Caco-2 (cell line): ENCODE measurements at regions not wholly inside any gene's neighbourhood (a gene's known extent, or its start where the extent isn't known, plus 50 kb on each side); places are given as distances from the start of the nearest gene placed in this dataset.

ENCODE experiments used
- BruUV-seq: library from RNA; stranded (reverse); fragments of 400-500 nt; replicated peaks from 2 replicates; lab custom pipeline; 2021; lab: Mats Ljungman, UMichigan
- CTCF ChIA-PET: fragments of 300-600 bp; sonication (Branson Sonifier 250); formaldehyde crosslinking; loops from one replicate; lab custom pipeline; 2022; ENCODE audit warnings: antibody characterized with exemption; lab: Charles Lee
- POLR2A ChIA-PET: fragments of 300-600 bp; sonication (Branson Sonifier 250); formaldehyde crosslinking; loops from one replicate; lab custom pipeline; 2022; ENCODE audit warnings: antibody characterized with exemption; lab: Charles Lee
- DNase-seq, 2 experiments: peaks; one replicate each; pipeline versions ENCODE4 v3.0.0 to v3.0.0-alpha.2; 2020 to 2022
- H3K27me3 ChIP-seq: replicated peaks from 2 replicates; pipeline ENCODE4 v1.6.0; 2011; ENCODE audit warnings: low read length; ENCODE audit not compliant: control insufficient read depth, insufficient read depth
- H3K36me3 ChIP-seq: 2 replicates; pipeline ENCODE4 v1.5.1; 2011; ENCODE audit warnings: low read length; ENCODE audit not compliant: control insufficient read depth, insufficient read depth
- H3K4me1 ChIP-seq: fragments of 250-450 bp; sonication (Bioruptor Pico); 2 replicates; pipeline ENCODE4 v1.5.1; 2020; ENCODE audit warnings: mild to moderate bottlenecking
- H3K4me3 ChIP-seq: 2 replicates; pipeline ENCODE4 v1.5.1; 2011; ENCODE audit warnings: low read depth, mild to moderate bottlenecking, control low read depth, low read length
- H3K9me3 ChIP-seq: fragments of 250-450 bp; sonication (Bioruptor Pico); 2 replicates; pipeline ENCODE4 v1.5.1; 2020; ENCODE audit warnings: mild to moderate bottlenecking, moderate library complexity
- H3K27ac Mint-ChIP-seq: one replicate; pipeline ENCODE4 v1.8.0; 2022; ENCODE audit warnings: mixed read lengths; ENCODE audit not compliant: unreplicated experiment
- H3K27me3 Mint-ChIP-seq: one replicate; pipeline ENCODE4 v1.8.0; 2022; ENCODE audit warnings: mixed read lengths; ENCODE audit not compliant: insufficient read depth, unreplicated experiment
- H3K36me3 Mint-ChIP-seq: one replicate; pipeline ENCODE4 v1.8.0; 2022; ENCODE audit warnings: mild to moderate bottlenecking, mixed read lengths; ENCODE audit not compliant: insufficient read depth, unreplicated experiment
- H3K4me1 Mint-ChIP-seq: one replicate; pipeline ENCODE4 v1.8.0; 2022; ENCODE audit warnings: low read depth, mixed read lengths; ENCODE audit not compliant: unreplicated experiment
- H3K4me3 Mint-ChIP-seq: one replicate; pipeline ENCODE4 v1.8.0; 2022; ENCODE audit warnings: mild to moderate bottlenecking, moderate library complexity, mixed read lengths; ENCODE audit not compliant: unreplicated experiment
- H3K9me3 Mint-ChIP-seq: one replicate; pipeline ENCODE4 v1.8.0; 2022; ENCODE audit warnings: mixed read lengths; ENCODE audit not compliant: unreplicated experiment
- intact Hi-C: fragments of 100-400 bp; cut with micrococcal nuclease; formaldehyde crosslinking; loops from one replicate; pipeline ENCODE4 v1.10.0; 2022; ENCODE audit not compliant: unreplicated experiment
- TF ChIP-seq, protein P1 (sequence below), 2 experiments: fragments of 200-600 bp in 1 of 2; IDR thresholded peaks; 1 replicate in 1 of 2; 2 replicates in 1 of 2; pipeline versions ENCODE4 v1.5.1 to v1.8.0; 2011 to 2022; ENCODE audit warnings: antibody characterized with exemption in 1 of 2, control low read depth in 1 of 2, inconsistent platforms in 1 of 2, low read depth in 1 of 2, low read length in 1 of 2, mild to moderate bottlenecking in 1 of 2, moderate library complexity in 1 of 2; ENCODE audit not compliant: insufficient read depth in 1 of 2, severe bottlenecking in 1 of 2, unreplicated experiment in 1 of 2

DNA sequence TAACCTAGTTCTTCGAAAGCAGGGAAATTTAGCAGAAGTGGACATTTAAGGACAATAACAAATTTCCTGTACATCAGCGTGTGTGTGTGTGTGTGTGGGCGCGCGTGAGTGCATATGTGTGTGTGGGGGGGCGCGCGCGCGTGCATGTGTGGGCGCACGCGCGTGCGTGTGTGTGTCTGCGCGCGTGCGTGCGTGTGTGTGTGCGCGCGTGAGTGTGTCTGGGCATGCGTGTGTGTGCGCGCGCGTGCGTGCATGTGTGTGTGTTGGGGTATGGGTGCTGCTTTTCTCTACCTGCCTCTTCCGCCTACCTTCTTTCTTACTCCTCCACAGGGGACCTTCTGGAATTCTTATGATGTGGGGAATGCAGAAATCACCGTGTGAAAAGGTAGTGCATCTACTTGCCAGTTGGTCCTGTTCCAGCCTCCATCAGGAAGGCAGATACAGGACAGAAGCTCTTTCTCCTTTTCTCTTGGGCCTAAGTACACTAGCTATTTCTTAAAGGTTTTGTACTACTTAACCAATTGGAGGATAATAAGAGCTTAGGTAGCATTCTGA lies 165.4 kb upstream of the KCNK2 start:
- peaks cover 10% of the 10 kb centered on the region for H3K4me1 Mint-ChIP-seq
- intact Hi-C loops: no loop called here
- POLR2A ChIA-PET: no interaction called here
- BruUV-seq: no TSS peak
- no peak overlapping the region for H3K27ac Mint-ChIP-seq
- CTCF ChIA-PET: no interaction called here
- Histone ChIP-seq H3K36me3 (no peaks in the 10 kb centered on the region), H3K4me3 (no peak overlapping the region), H3K4me1 (no peaks in the 10 kb centered on the region), H3K27me3 (no peaks in the 10 kb centered on the region), H3K9me3 (no peaks in the 10 kb centered on the region)
- no peaks in the 10 kb centered on the region for H3K9me3 Mint-ChIP-seq
- no peaks in the 10 kb centered on the region for H3K36me3 Mint-ChIP-seq
- H3K27me3 Mint-ChIP-seq: peaks cover 10% of the 10 kb centered on the region
- H3K4me3 Mint-ChIP-seq: no peak overlapping the region
- DNase-seq: no peak
- TF ChIP-seq, protein P1, sequence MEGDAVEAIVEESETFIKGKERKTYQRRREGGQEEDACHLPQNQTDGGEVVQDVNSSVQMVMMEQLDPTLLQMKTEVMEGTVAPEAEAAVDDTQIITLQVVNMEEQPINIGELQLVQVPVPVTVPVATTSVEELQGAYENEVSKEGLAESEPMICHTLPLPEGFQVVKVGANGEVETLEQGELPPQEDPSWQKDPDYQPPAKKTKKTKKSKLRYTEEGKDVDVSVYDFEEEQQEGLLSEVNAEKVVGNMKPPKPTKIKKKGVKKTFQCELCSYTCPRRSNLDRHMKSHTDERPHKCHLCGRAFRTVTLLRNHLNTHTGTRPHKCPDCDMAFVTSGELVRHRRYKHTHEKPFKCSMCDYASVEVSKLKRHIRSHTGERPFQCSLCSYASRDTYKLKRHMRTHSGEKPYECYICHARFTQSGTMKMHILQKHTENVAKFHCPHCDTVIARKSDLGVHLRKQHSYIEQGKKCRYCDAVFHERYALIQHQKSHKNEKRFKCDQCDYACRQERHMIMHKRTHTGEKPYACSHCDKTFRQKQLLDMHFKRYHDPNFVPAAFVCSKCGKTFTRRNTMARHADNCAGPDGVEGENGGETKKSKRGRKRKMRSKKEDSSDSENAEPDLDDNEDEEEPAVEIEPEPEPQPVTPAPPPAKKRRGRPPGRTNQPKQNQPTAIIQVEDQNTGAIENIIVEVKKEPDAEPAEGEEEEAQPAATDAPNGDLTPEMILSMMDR (IDR thresholded peaks at IDR 0.05; ENCODE audit: insufficient read depth in 1 of 2, low read depth in 1 of 2, low read length in 1 of 2, severe bottlenecking in 1 of 2, unreplicated experiment in 1 of 2): no peak

DNA sequence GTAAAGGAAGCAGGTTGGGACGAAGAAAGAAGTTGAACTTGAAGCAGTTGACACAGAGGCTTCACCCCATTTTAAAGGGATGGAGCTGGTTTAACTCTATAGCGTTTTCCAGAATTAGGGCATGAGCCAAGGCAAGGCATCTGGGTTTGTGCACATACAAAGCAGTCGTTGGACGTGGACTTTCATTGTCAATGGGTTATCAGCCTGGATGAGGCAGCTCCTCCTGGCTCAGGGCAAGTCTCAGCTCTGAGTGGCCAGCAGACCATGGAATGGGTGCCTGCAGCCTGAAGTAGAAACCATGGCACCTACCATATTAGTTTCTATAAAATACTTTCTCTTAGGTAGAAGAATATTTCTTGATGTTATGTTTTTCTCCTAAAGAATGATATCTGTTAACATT lies 163.8 kb upstream of the KCNK2 start:
- H3K36me3 ChIP-seq: no peaks in the 10 kb centered on the region
- Mint-ChIP-seq H3K4me1 (peaks cover 10% of the 10 kb centered on the region), H3K27ac (no peak overlapping the region), H3K36me3 (no peaks in the 10 kb centered on the region), H3K9me3 (no peaks in the 10 kb centered on the region), H3K27me3 (peaks cover 10% of the 10 kb centered on the region), H3K4me3 (no peak overlapping the region)
- H3K4me3 ChIP-seq: no peak overlapping the region
- BruUV-seq: no TSS peak
- intact Hi-C loops: no loop called here
- POLR2A ChIA-PET: no interaction called here
- DNase-seq: no peak
- no peaks in the 10 kb centered on the region for H3K27me3 ChIP-seq
- CTCF ChIA-PET: no interaction called here
- no peaks in the 10 kb centered on the region for H3K4me1 ChIP-seq
- TF ChIP-seq, protein P1 (IDR thresholded peaks at IDR 0.05; ENCODE audit: insufficient read depth in 1 of 2, low read depth in 1 of 2, low read length in 1 of 2, severe bottlenecking in 1 of 2, unreplicated experiment in 1 of 2): no peak
- H3K9me3 ChIP-seq: no peaks in the 10 kb centered on the region

DNA sequence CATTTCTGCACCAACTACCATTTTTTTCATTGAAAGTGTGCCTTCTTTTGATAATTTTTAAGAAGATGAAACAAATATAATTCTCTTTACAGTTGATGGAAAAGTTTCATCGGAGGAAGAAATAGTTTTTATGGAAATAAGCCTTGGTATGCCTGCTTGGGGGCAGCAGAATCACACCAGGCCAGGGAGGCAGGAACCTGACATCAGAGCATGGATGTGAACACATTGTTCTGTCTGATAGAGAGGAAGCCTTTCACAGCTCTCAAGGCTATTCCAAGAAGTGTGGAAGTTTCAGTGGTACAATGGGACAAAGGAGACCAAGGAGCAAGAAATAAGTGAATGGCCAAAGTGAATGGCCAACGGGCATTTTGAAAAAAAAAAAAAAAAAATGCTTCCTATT lies 162.2 kb upstream of the KCNK2 start:
- H3K36me3 ChIP-seq: no peaks in the 10 kb centered on the region
- Mint-ChIP-seq H3K27ac (no peak overlapping the region), H3K27me3 (peaks cover 7% of the 10 kb centered on the region), H3K36me3 (no peaks in the 10 kb centered on the region), H3K9me3 (no peaks in the 10 kb centered on the region), H3K4me1 (peaks cover 10% of the 10 kb centered on the region), H3K4me3 (no peak overlapping the region)
- no peaks in the 10 kb centered on the region for H3K9me3 ChIP-seq
- H3K27me3 ChIP-seq: no peaks in the 10 kb centered on the region
- no peak for DNase-seq
- intact Hi-C loops: loop anchor here (10.0 kb wide), 1 partner anchor 256 kb away; no protein-coding TSS in a partner anchor
- TF ChIP-seq, protein P1 (IDR thresholded peaks at IDR 0.05; ENCODE audit: insufficient read depth in 1 of 2, low read depth in 1 of 2, low read length in 1 of 2, severe bottlenecking in 1 of 2, unreplicated experiment in 1 of 2): no peak
- CTCF ChIA-PET: no interaction called here
- POLR2A ChIA-PET: no interaction called here
- no TSS peak for BruUV-seq
- H3K4me3 ChIP-seq: no peak overlapping the region
- H3K4me1 ChIP-seq: no peaks in the 10 kb centered on the region
